ENCODE measurements at regions not wholly inside any gene's neighbourhood (a gene's known extent, or its start where the extent isn't known, plus 50 kb on each side); places are given as distances from the start of the nearest gene placed in this dataset.

GRCh38 chr10:85170026-85170425 lies 841.6 kb downstream of the CCSER2 start:
- no peak overlapping the region for H3K4me3 ChIP-seq (ENCODE audit: low read depth, low read length)
- ChIA-PET POLR2A (no interaction called here), CTCF (no interaction called here)
- DNase-seq (ENCODE audit: low read depth, low spot score), result no peak
- TF ChIP-seq CTCF (IDR thresholded peaks at IDR 0.05; ENCODE audit: insufficient read depth, low read length, missing control alignments), result no peak

GRCh38 chr10:85175635-85176034 lies 847.2 kb downstream of the CCSER2 start:
- no peak for DNase-seq (ENCODE audit: low read depth, low spot score)
- ChIA-PET CTCF (no interaction called here), POLR2A (no interaction called here)

GRCh38 chr10:85177767-85178166 lies 849.4 kb downstream of the CCSER2 start:
- no peak overlapping the region for H3K4me3 ChIP-seq (ENCODE audit: low read depth, low read length)
- ChIA-PET CTCF (no interaction called here), POLR2A (no interaction called here)
- DNase-seq (ENCODE audit: low read depth, low spot score), result no peak
- TF ChIP-seq CTCF (IDR thresholded peaks at IDR 0.05; ENCODE audit: insufficient read depth, low read length, missing control alignments), result no peak

More at GRCh38 chr10:85175635-85176034, 847.2 kb downstream of the CCSER2 start:
- H3K4me3 ChIP-seq (ENCODE audit: low read depth, low read length), result no peak overlapping the region
- TF ChIP-seq CTCF (IDR thresholded peaks at IDR 0.05; ENCODE audit: insufficient read depth, low read length, missing control alignments), result no peak

GRCh38 chr10:85187047-85187446 lies 858.7 kb downstream of the CCSER2 start:
- POLR2A ChIA-PET, result no interaction called here
- CTCF ChIA-PET, result no interaction called here
- H3K4me3 ChIP-seq (ENCODE audit: low read depth, low read length), result no peak overlapping the region
- DNase-seq (ENCODE audit: low read depth, low spot score), result no peak
- TF ChIP-seq CTCF (IDR thresholded peaks at IDR 0.05; ENCODE audit: insufficient read depth, low read length, missing control alignments), result no peak

GRCh38 chr10:85188770-85189484 lies 860.5 kb downstream of the CCSER2 start:
- DNase-seq (ENCODE audit: low read depth, low spot score), result no peak
- POLR2A ChIA-PET, result no interaction called here
- no peak for TF ChIP-seq CTCF (IDR thresholded peaks at IDR 0.05; ENCODE audit: insufficient read depth, low read length, missing control alignments)
- CTCF ChIA-PET, result no interaction called here
- H3K4me3 ChIP-seq (ENCODE audit: low read depth, low read length), result no peak overlapping the region

GRCh38 chr10:85193796-85194195 lies 865.4 kb downstream of the CCSER2 start:
- CTCF ChIA-PET, result no interaction called here
- TF ChIP-seq CTCF (IDR thresholded peaks at IDR 0.05; ENCODE audit: insufficient read depth, low read length, missing control alignments), result no peak
- no peak overlapping the region for H3K4me3 ChIP-seq (ENCODE audit: low read depth, low read length)
- DNase-seq (ENCODE audit: low read depth, low spot score), result no peak
- POLR2A ChIA-PET, result no interaction called here

All from AG04449 (cell line).